ENCODE measurements at regions not wholly inside any gene's neighbourhood (a gene's known extent, or its start where the extent isn't known, plus 50 kb on each side); places are given as distances from the start of the nearest gene placed in this dataset.

GRCh38 chr11:104759464-104759863 is 138.8 kb downstream of the CASP12 start:
- ATAC-seq: no peak
- H3K4me1 Mint-ChIP-seq: peaks cover 9% of the 10 kb centered on the region
- peaks cover 17% of the 10 kb centered on the region for H3K9me3 Mint-ChIP-seq
- H3K27me3 Mint-ChIP-seq: no peaks in the 10 kb centered on the region
- H3K36me3 Mint-ChIP-seq: peaks cover 19% of the 10 kb centered on the region
- no peak overlapping the region for H3K4me3 Mint-ChIP-seq
- no peak overlapping the region for H3K27ac Mint-ChIP-seq

- peaks cover 14% of the 10 kb centered on the region for H3K4me1 Mint-ChIP-seq
- no peaks in the 10 kb centered on the region for H3K27me3 Mint-ChIP-seq
- H3K4me3 Mint-ChIP-seq: no peak overlapping the region
- no peaks in the 10 kb centered on the region for H3K9me3 Mint-ChIP-seq
- H3K27ac Mint-ChIP-seq: no peak overlapping the region
- no peaks in the 10 kb centered on the region for H3K36me3 Mint-ChIP-seq
- no peak for ATAC-seq
These were observed 159.3 kb downstream of the CASP12 start for GRCh38 chr11:104738918-104739317.

GRCh38 chr11:104738208-104738607 is 160.1 kb downstream of the CASP12 start:
- Mint-ChIP-seq H3K4me3 (no peak overlapping the region), H3K36me3 (no peaks in the 10 kb centered on the region), H3K27me3 (no peaks in the 10 kb centered on the region), H3K4me1 (peaks cover 14% of the 10 kb centered on the region), H3K27ac (no peak overlapping the region), H3K9me3 (no peaks in the 10 kb centered on the region)
- no peak for ATAC-seq

- no peak overlapping the region for H3K4me3 Mint-ChIP-seq
- no peak for ATAC-seq
- H3K27me3 Mint-ChIP-seq: no peaks in the 10 kb centered on the region
- no peaks in the 10 kb centered on the region for H3K9me3 Mint-ChIP-seq
- no peak overlapping the region for H3K27ac Mint-ChIP-seq
- H3K4me1 Mint-ChIP-seq: peaks cover 14% of the 10 kb centered on the region
- H3K36me3 Mint-ChIP-seq: no peaks in the 10 kb centered on the region
These were observed 161.8 kb downstream of the CASP12 start for GRCh38 chr11:104736502-104736901.

- no peaks in the 10 kb centered on the region for H3K27me3 Mint-ChIP-seq
- no peaks in the 10 kb centered on the region for H3K9me3 Mint-ChIP-seq
- no peaks in the 10 kb centered on the region for H3K36me3 Mint-ChIP-seq
- no peak for ATAC-seq
- no peak overlapping the region for H3K4me3 Mint-ChIP-seq
- H3K27ac Mint-ChIP-seq: no peak overlapping the region
- peaks cover 14% of the 10 kb centered on the region for H3K4me1 Mint-ChIP-seq
These were observed 163.3 kb downstream of the CASP12 start for GRCh38 chr11:104734998-104735397.

GRCh38 chr11:104731890-104732289 is 166.4 kb downstream of the CASP12 start:
- Mint-ChIP-seq H3K36me3 (no peaks in the 10 kb centered on the region), H3K27ac (no peak overlapping the region)

GRCh38 chr11:104728927-104729326 is 169.3 kb downstream of the CASP12 start:
- Mint-ChIP-seq H3K27ac (no peak overlapping the region), H3K4me1 (no peaks in the 10 kb centered on the region), H3K9me3 (no peaks in the 10 kb centered on the region), H3K4me3 (no peak overlapping the region), H3K36me3 (no peaks in the 10 kb centered on the region), H3K27me3 (no peaks in the 10 kb centered on the region)
- ATAC-seq: no peak

More at GRCh38 chr11:104731890-104732289, 166.4 kb downstream of the CASP12 start:
- H3K9me3 Mint-ChIP-seq: no peaks in the 10 kb centered on the region
- no peak for ATAC-seq
- peaks cover 14% of the 10 kb centered on the region for H3K4me1 Mint-ChIP-seq
- H3K4me3 Mint-ChIP-seq: no peak overlapping the region
- no peaks in the 10 kb centered on the region for H3K27me3 Mint-ChIP-seq

GRCh38 chr11:104727768-104728167 is 170.5 kb downstream of the CASP12 start:
- Mint-ChIP-seq H3K4me1 (no peaks in the 10 kb centered on the region), H3K27me3 (no peaks in the 10 kb centered on the region), H3K27ac (peak overlapping the region; percentile 55), H3K9me3 (peaks cover 4% of the 10 kb centered on the region), H3K36me3 (no peaks in the 10 kb centered on the region), H3K4me3 (no peak overlapping the region)
- no peak for ATAC-seq

GRCh38 chr11:104727095-104727494 is 171.2 kb downstream of the CASP12 start:
- ATAC-seq: no peak
- no peaks in the 10 kb centered on the region for H3K4me1 Mint-ChIP-seq

GRCh38 chr11:104725796-104726408 is 172.4 kb downstream of the CASP12 start:
- no peak overlapping the region for H3K4me3 Mint-ChIP-seq
- H3K36me3 Mint-ChIP-seq: no peaks in the 10 kb centered on the region
- H3K4me1 Mint-ChIP-seq: no peaks in the 10 kb centered on the region
- H3K9me3 Mint-ChIP-seq: peaks cover 4% of the 10 kb centered on the region
- ATAC-seq: no peak
- H3K27me3 Mint-ChIP-seq: no peaks in the 10 kb centered on the region
- H3K27ac Mint-ChIP-seq: no peak overlapping the region

More at GRCh38 chr11:104727095-104727494, 171.2 kb downstream of the CASP12 start:
- H3K27me3 Mint-ChIP-seq: no peaks in the 10 kb centered on the region
- H3K9me3 Mint-ChIP-seq: peaks cover 4% of the 10 kb centered on the region
- H3K36me3 Mint-ChIP-seq: no peaks in the 10 kb centered on the region
- H3K4me3 Mint-ChIP-seq: no peak overlapping the region
- peak overlapping the region; percentile 55 for H3K27ac Mint-ChIP-seq

GRCh38 chr11:104713401-104713800 is 184.9 kb downstream of the CASP12 start:
- H3K36me3 Mint-ChIP-seq: no peaks in the 10 kb centered on the region
- no peak overlapping the region for H3K27ac Mint-ChIP-seq
- no peaks in the 10 kb centered on the region for H3K9me3 Mint-ChIP-seq
- no peak overlapping the region for H3K4me3 Mint-ChIP-seq
- H3K4me1 Mint-ChIP-seq: no peaks in the 10 kb centered on the region
- no peak for ATAC-seq
- H3K27me3 Mint-ChIP-seq: no peaks in the 10 kb centered on the region

- no peaks in the 10 kb centered on the region for H3K9me3 Mint-ChIP-seq
- peak overlapping the region; percentile 91 for H3K27ac Mint-ChIP-seq
- H3K27me3 Mint-ChIP-seq: no peaks in the 10 kb centered on the region
- peaks cover 21% of the 10 kb centered on the region for H3K4me1 Mint-ChIP-seq
- peak; percentile 98 for ATAC-seq
- H3K36me3 Mint-ChIP-seq: no peaks in the 10 kb centered on the region
- peak overlapping the region; percentile 72 for H3K4me3 Mint-ChIP-seq
These were observed 192.6 kb downstream of the CASP12 start for GRCh38 chr11:104705490-104706190.

GRCh38 chr11:104704888-104705287 is 193.4 kb downstream of the CASP12 start:
- Mint-ChIP-seq H3K4me3 (no peak overlapping the region), H3K36me3 (no peaks in the 10 kb centered on the region), H3K9me3 (no peaks in the 10 kb centered on the region), H3K27ac (peak overlapping the region; percentile 91), H3K27me3 (no peaks in the 10 kb centered on the region), H3K4me1 (peaks cover 21% of the 10 kb centered on the region)
- ATAC-seq: no peak

GRCh38 chr11:104704146-104704830 is 194.0 kb downstream of the CASP12 start:
- Mint-ChIP-seq H3K27me3 (no peaks in the 10 kb centered on the region), H3K4me1 (peaks cover 21% of the 10 kb centered on the region), H3K4me3 (no peak overlapping the region), H3K36me3 (no peaks in the 10 kb centered on the region), H3K27ac (peak overlapping the region; percentile 91), H3K9me3 (no peaks in the 10 kb centered on the region)
- ATAC-seq: no peak

- Mint-ChIP-seq H3K36me3 (no peaks in the 10 kb centered on the region), H3K4me3 (no peak overlapping the region)
These were observed 197.7 kb downstream of the CASP12 start for GRCh38 chr11:104700609-104701008.

GRCh38 chr11:104699981-104700380 is 198.3 kb downstream of the CASP12 start:
- Mint-ChIP-seq H3K4me3 (no peak overlapping the region), H3K4me1 (peaks cover 4% of the 10 kb centered on the region), H3K36me3 (no peaks in the 10 kb centered on the region), H3K27me3 (no peaks in the 10 kb centered on the region), H3K9me3 (no peaks in the 10 kb centered on the region), H3K27ac (no peak overlapping the region)
- no peak for ATAC-seq

More at GRCh38 chr11:104700609-104701008, 197.7 kb downstream of the CASP12 start:
- H3K9me3 Mint-ChIP-seq: no peaks in the 10 kb centered on the region
- ATAC-seq: no peak
- no peak overlapping the region for H3K27ac Mint-ChIP-seq
- H3K4me1 Mint-ChIP-seq: peaks cover 10% of the 10 kb centered on the region
- H3K27me3 Mint-ChIP-seq: no peaks in the 10 kb centered on the region

All from stimulated activated memory B cell treated with anti-CD40 and anti-IgM and Interleukin-4, amounts not matched to agents 10 μg/mL and 1 μg/mL and 100 μg/mL, for 72 hours (primary cell).